Neural cell (in vitro differentiated cells): ENCODE measurements at regions not wholly inside any gene's neighbourhood (a gene's known extent, or its start where the extent isn't known, plus 50 kb on each side); places are given as distances from the start of the nearest gene placed in this dataset.

ENCODE experiments used
- H2AFZ ChIP-seq: fragments of 200-600, 300-800 bp; sonication (generic), shearing (Covaris generic); 2 replicates; pipeline ENCODE4 v1.6.0; 2014; ENCODE audit warnings: low read depth, mild to moderate bottlenecking, antibody characterized with exemption, low read length, moderate library complexity
- H3F3A ChIP-seq: fragments of 200-600 bp; shearing (Covaris generic); 2 replicates; pipeline ENCODE4 v1.6.1; 2016; ENCODE audit warnings: mild to moderate bottlenecking, moderate library complexity, mixed read lengths, antibody characterized with exemption, low read length; ENCODE audit not compliant: insufficient read depth, poor library complexity, severe bottlenecking
- H3K27ac ChIP-seq: fragments of 200-600, 300-800 bp; sonication (generic), shearing (Covaris generic); 2 replicates; pipeline ENCODE4 v1.5.1; 2014; ENCODE audit warnings: mild to moderate bottlenecking, low read length, moderate library complexity
- H3K27me3 ChIP-seq: fragments of 300-800, 200-600 bp; sonication (generic), shearing (Covaris generic); 2 replicates; pipeline ENCODE4 v1.6.0; 2014; ENCODE audit warnings: mild to moderate bottlenecking, low read depth, low read length, moderate library complexity; ENCODE audit not compliant: insufficient read depth
- H3K36me3 ChIP-seq: fragments of 300-800, 200-600 bp; sonication (generic), shearing (Covaris generic); 2 replicates; pipeline ENCODE4 v1.5.1; 2014; ENCODE audit warnings: mild to moderate bottlenecking, antibody characterized with exemption, low read length, moderate library complexity; ENCODE audit not compliant: insufficient read depth
- H3K4me2 ChIP-seq: fragments of 300-800, 200-600 bp; sonication (generic), shearing (Covaris generic); 2 replicates; pipeline ENCODE4 v1.6.0; 2014; ENCODE audit warnings: mild to moderate bottlenecking, low read length
- H3K4me3 ChIP-seq: fragments of 300-800, 200-600 bp; sonication (generic), shearing (Covaris generic); 2 replicates; pipeline ENCODE4 v1.5.1; 2014; ENCODE audit warnings: mild to moderate bottlenecking, low read length, moderate library complexity
- H3K79me2 ChIP-seq: fragments of 200-600 bp; shearing (Covaris generic); replicated peaks from 2 replicates; pipeline ENCODE4 v1.6.0; 2014; ENCODE audit warnings: mild to moderate bottlenecking, low read length, moderate library complexity; ENCODE audit not compliant: insufficient read depth
- H3K9ac ChIP-seq: fragments of 300-800, 200-600 bp; sonication (generic), shearing (Covaris generic); 2 replicates; pipeline ENCODE4 v1.6.1; 2016; ENCODE audit warnings: mild to moderate bottlenecking, low read length, mixed read lengths
- H3K9me2 ChIP-seq: fragments of 200-600 bp; shearing (Covaris generic); 2 replicates; pipeline ENCODE4 v1.6.1; 2016; ENCODE audit warnings: mild to moderate bottlenecking, low read length, mixed read lengths; ENCODE audit not compliant: insufficient read depth
- H3K9me3 ChIP-seq: fragments of 200-600, 300-800 bp; sonication (generic), shearing (Covaris generic); 2 replicates; pipeline ENCODE4 v1.6.1; 2016; ENCODE audit warnings: mild to moderate bottlenecking, mixed run types, low read length, moderate library complexity, mixed read lengths
- H4K20me1 ChIP-seq: fragments of 200-600 bp; shearing (Covaris generic); 2 replicates; pipeline ENCODE4 v1.6.1; 2016; ENCODE audit warnings: mild to moderate bottlenecking, mixed run types; ENCODE audit not compliant: insufficient read depth
- EP300 ChIP-seq: fragments of 450-650 bp; conservative IDR thresholded peaks from 2 replicates; pipeline ENCODE4 v1.6.1; 2014; ENCODE audit warnings: antibody characterized with exemption, mild to moderate bottlenecking, moderate library complexity; ENCODE audit not compliant: poor library complexity, severe bottlenecking
- EZH2 ChIP-seq: fragments of 200-600, 300-800 bp; shearing (Covaris generic), sonication (generic); IDR thresholded peaks from 2 replicates; pipeline ENCODE4 v1.6.1; 2014; ENCODE audit warnings: antibody characterized with exemption, low read length, borderline replicate concordance, mild to moderate bottlenecking; ENCODE audit not compliant: insufficient read depth, poor library complexity, severe bottlenecking
- MXI1 ChIP-seq: fragments of 450-650 bp; conservative IDR thresholded peaks from 2 replicates; pipeline ENCODE4 v1.6.1; 2014; ENCODE audit warnings: antibody characterized with exemption, mild to moderate bottlenecking; ENCODE audit not compliant: poor library complexity, severe bottlenecking
- POLR2AphosphoS5 ChIP-seq: IDR thresholded peaks from 2 replicates; pipeline ENCODE4 v1.6.1; 2012
- RAD21 ChIP-seq: fragments of 450-650 bp; conservative IDR thresholded peaks from 2 replicates; pipeline ENCODE4 v1.6.1; 2014; ENCODE audit warnings: antibody characterized with exemption, mild to moderate bottlenecking, moderate library complexity
- REST ChIP-seq: IDR thresholded peaks from 2 replicates; pipeline ENCODE4 v1.6.1; 2012; ENCODE audit warnings: borderline replicate concordance
- SMC3 ChIP-seq: fragments of 450-650 bp; conservative IDR thresholded peaks from 2 replicates; pipeline ENCODE4 v1.6.1; 2014; ENCODE audit warnings: antibody characterized with exemption, mild to moderate bottlenecking, moderate library complexity; ENCODE audit not compliant: poor library complexity
- TAF1 ChIP-seq: IDR thresholded peaks from 2 replicates; pipeline ENCODE4 v1.6.1; 2012; ENCODE audit warnings: low read depth
- TF ChIP-seq, protein P1 (sequence below): fragments of 450-650 bp; IDR thresholded peaks from 2 replicates; pipeline ENCODE4 v1.5.1; 2014; ENCODE audit warnings: antibody characterized with exemption, mild to moderate bottlenecking, moderate library complexity; ENCODE audit not compliant: poor library complexity, severe bottlenecking

DNA sequence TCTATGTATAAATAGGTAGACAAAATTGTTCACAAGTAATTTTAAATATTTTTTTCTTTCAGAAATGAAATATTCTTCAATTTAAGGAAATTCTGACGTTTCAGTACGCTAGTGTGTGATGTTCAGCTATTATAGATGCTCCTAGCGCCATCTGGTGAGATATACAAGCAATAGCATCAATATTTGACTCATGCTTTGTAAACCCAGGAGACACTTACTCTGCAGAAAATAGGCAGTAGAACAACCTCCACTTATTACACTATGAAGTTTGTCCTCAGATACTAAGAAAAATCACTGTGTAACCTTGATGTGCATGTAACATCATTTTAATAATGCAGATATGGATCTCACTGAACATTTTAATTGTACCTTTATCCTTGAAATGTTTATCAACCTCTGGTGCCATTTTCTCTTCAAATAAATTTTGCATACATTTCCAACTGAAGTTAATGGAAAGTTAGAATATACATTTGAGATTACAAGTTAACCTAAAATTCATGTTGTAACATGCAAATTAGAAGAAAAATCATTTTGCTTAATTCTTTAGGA lies 151.5 kb upstream of the FAM3C start:
- Histone ChIP-seq H3K9me2 (no peaks in the 10 kb centered on the region), H4K20me1 (no peaks in the 10 kb centered on the region), H3K9ac (no peak overlapping the region), H3K36me3 (no peaks in the 10 kb centered on the region), H3K4me2 (no peak overlapping the region), H2AFZ (no peak overlapping the region), H3F3A (no peaks in the 10 kb centered on the region), H3K79me2 (no peaks in the 10 kb centered on the region), H3K4me3 (no peak overlapping the region), H3K9me3 (no peaks in the 10 kb centered on the region), H3K27me3 (no peaks in the 10 kb centered on the region), H3K27ac (no peak overlapping the region)
- TF ChIP-seq SMC3 (peak; percentile 96), RAD21 (peak; percentile 88), REST (no peak)
- TF ChIP-seq, protein P1, sequence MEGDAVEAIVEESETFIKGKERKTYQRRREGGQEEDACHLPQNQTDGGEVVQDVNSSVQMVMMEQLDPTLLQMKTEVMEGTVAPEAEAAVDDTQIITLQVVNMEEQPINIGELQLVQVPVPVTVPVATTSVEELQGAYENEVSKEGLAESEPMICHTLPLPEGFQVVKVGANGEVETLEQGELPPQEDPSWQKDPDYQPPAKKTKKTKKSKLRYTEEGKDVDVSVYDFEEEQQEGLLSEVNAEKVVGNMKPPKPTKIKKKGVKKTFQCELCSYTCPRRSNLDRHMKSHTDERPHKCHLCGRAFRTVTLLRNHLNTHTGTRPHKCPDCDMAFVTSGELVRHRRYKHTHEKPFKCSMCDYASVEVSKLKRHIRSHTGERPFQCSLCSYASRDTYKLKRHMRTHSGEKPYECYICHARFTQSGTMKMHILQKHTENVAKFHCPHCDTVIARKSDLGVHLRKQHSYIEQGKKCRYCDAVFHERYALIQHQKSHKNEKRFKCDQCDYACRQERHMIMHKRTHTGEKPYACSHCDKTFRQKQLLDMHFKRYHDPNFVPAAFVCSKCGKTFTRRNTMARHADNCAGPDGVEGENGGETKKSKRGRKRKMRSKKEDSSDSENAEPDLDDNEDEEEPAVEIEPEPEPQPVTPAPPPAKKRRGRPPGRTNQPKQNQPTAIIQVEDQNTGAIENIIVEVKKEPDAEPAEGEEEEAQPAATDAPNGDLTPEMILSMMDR = peak; percentile 89

- H4K20me1 ChIP-seq = no peaks in the 10 kb centered on the region
- no peaks in the 10 kb centered on the region for H3F3A ChIP-seq
- no peaks in the 10 kb centered on the region for H3K27me3 ChIP-seq
- H3K36me3 ChIP-seq = no peaks in the 10 kb centered on the region
- H3K4me2 ChIP-seq = no peak overlapping the region
- no peak overlapping the region for H3K4me3 ChIP-seq
- no peak overlapping the region for H3K9ac ChIP-seq
- TF ChIP-seq MXI1 (no peak), TAF1 (no peak), POLR2AphosphoS5 (no peak), REST (no peak), SMC3 (no peak), EP300 (no peak), EZH2 (no peak), RAD21 (no peak)
- TF ChIP-seq, protein P1 = no peak
- H3K9me2 ChIP-seq = no peaks in the 10 kb centered on the region
- H3K27ac ChIP-seq = no peak overlapping the region
- no peak overlapping the region for H2AFZ ChIP-seq
- H3K79me2 ChIP-seq = no peaks in the 10 kb centered on the region
- no peaks in the 10 kb centered on the region for H3K9me3 ChIP-seq
Measured at GRCh38 chr7:121546632-121547543, 150.8 kb upstream of the FAM3C start.
